HG03469 (cell line): ENCODE measurements at regions not wholly inside any gene's neighbourhood (a gene's known extent, or its start where the extent isn't known, plus 50 kb on each side); places are given as distances from the start of the nearest gene placed in this dataset.
"Not testable (repeated sequence)": the region's sequence is repeated elsewhere in the genome, so short reads cannot be mapped to it uniquely, and the experiment has no call there.

ENCODE experiments used
- ATAC-seq: cut with Tn5 transposase; IDR thresholded peaks from one replicate; pipeline ENCODE4 v1.9.1; 2021; ENCODE audit warnings: mild to moderate bottlenecking, moderate library complexity, moderate number of reproducible peaks; ENCODE audit not compliant: unreplicated experiment

- no peak for ATAC-seq
Observed at GRCh38 chr2:16209799-16210198, 269.4 kb downstream of the MYCN start.

GRCh38 chr2:16208921-16209320, 268.6 kb downstream of the MYCN start:
- ATAC-seq = no peak

GRCh38 chr2:16208241-16208797, 268.0 kb downstream of the MYCN start:
- no peak for ATAC-seq

- ATAC-seq = no peak
Observed at GRCh38 chr2:16207611-16208010, 267.3 kb downstream of the MYCN start.

GRCh38 chr2:16207151-16207550, 266.8 kb downstream of the MYCN start:
- ATAC-seq = no peak

GRCh38 chr2:16206191-16206944, 266.0 kb downstream of the MYCN start:
- ATAC-seq = no peak

- ATAC-seq = no peak
Observed at GRCh38 chr2:16205631-16206030, 265.3 kb downstream of the MYCN start.

GRCh38 chr2:16204886-16205620, 264.7 kb downstream of the MYCN start:
- ATAC-seq = no peak

- no peak for ATAC-seq
Observed at GRCh38 chr2:16204251-16204650, 263.9 kb downstream of the MYCN start.

- ATAC-seq = no peak
Observed at GRCh38 chr2:16203691-16204090, 263.3 kb downstream of the MYCN start.

GRCh38 chr2:16203069-16203468, 262.7 kb downstream of the MYCN start:
- ATAC-seq = no peak

- no peak for ATAC-seq
Observed at GRCh38 chr2:16202266-16203020, 262.1 kb downstream of the MYCN start.

- no peak for ATAC-seq
Observed at GRCh38 chr2:16201848-16202247, 261.5 kb downstream of the MYCN start.

- no peak for ATAC-seq
Observed at GRCh38 chr2:16200554-16201193, 260.3 kb downstream of the MYCN start.

GRCh38 chr2:16199882-16200553, 259.7 kb downstream of the MYCN start:
- no peak for ATAC-seq

- not testable (repeated sequence) for ATAC-seq
Observed at GRCh38 chr2:16199241-16199640, 258.9 kb downstream of the MYCN start.

GRCh38 chr2:16198166-16198912, 258.0 kb downstream of the MYCN start:
- no peak for ATAC-seq

GRCh38 chr2:16197504-16198147, 257.3 kb downstream of the MYCN start:
- ATAC-seq = no peak
